ENCODE measurements at regions not wholly inside any gene's neighbourhood (a gene's known extent, or its start where the extent isn't known, plus 50 kb on each side); places are given as distances from the start of the nearest gene placed in this dataset.

DNA sequence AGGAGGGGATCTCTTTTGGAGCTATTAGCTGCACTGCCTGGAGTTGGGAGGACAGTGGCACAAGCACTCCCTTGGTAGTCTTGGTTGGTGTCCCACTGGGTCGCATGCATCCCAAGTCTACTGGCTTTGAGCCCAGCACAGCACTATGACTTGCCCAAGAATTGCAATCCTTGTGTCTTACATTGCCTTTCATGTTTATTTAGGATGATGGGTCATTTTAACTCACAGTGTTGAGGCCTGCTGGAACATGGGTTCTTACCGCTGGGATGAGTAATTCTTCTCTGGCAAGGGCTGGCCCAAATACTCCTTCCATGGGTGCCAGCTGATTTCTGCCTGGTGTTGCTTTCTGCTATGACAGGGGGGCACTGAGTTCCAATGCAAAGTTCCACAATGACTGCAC, 185.5 kb downstream of the TEX13C start:
- H3K9me3 ChIP-seq (ENCODE audit: severe bottlenecking), result no peaks in the 10 kb centered on the region
- peaks cover 14% of the 10 kb centered on the region for H3K27me3 ChIP-seq (ENCODE audit: insufficient read depth, low read depth, severe bottlenecking)
- no peak overlapping the region for H3K4me3 ChIP-seq (ENCODE audit: low read depth, low read length)
- no peaks in the 10 kb centered on the region for H3K36me3 ChIP-seq
- DNase-seq, result no peak
- no peak overlapping the region for H3K27ac ChIP-seq
- TF ChIP-seq, protein P1, sequence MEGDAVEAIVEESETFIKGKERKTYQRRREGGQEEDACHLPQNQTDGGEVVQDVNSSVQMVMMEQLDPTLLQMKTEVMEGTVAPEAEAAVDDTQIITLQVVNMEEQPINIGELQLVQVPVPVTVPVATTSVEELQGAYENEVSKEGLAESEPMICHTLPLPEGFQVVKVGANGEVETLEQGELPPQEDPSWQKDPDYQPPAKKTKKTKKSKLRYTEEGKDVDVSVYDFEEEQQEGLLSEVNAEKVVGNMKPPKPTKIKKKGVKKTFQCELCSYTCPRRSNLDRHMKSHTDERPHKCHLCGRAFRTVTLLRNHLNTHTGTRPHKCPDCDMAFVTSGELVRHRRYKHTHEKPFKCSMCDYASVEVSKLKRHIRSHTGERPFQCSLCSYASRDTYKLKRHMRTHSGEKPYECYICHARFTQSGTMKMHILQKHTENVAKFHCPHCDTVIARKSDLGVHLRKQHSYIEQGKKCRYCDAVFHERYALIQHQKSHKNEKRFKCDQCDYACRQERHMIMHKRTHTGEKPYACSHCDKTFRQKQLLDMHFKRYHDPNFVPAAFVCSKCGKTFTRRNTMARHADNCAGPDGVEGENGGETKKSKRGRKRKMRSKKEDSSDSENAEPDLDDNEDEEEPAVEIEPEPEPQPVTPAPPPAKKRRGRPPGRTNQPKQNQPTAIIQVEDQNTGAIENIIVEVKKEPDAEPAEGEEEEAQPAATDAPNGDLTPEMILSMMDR (IDR thresholded peaks at IDR 0.05; ENCODE audit: low read depth, low read length), result no peak

DNA sequence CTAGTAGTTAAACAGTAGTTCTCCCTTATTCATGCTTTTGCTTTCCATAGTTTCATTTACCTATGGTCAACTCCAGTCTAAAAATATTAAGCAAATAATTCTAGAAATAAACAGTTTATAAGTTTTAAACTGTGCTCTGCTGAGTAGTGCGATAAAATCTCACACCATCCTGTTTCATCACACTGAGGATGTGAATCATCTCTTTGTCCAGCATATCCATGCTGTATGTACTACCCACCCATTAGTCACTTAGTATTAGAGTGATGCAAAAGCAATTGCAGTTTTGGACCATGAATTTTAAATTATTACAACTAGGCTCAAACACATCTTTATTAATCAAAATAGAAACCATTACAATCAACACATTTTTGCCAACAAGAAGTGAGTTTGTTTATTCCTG, 187.4 kb downstream of the TEX13C start:
- H3K4me3 ChIP-seq (ENCODE audit: low read depth, low read length), result no peak overlapping the region
- H3K27ac ChIP-seq, result no peak overlapping the region
- peaks cover 14% of the 10 kb centered on the region for H3K27me3 ChIP-seq (ENCODE audit: insufficient read depth, low read depth, severe bottlenecking)
- no peak for DNase-seq
- TF ChIP-seq, protein P1 (IDR thresholded peaks at IDR 0.05; ENCODE audit: low read depth, low read length), result no peak
- no peaks in the 10 kb centered on the region for H3K9me3 ChIP-seq (ENCODE audit: severe bottlenecking)
- no peaks in the 10 kb centered on the region for H3K36me3 ChIP-seq

- Histone ChIP-seq H3K27me3 (ENCODE audit: insufficient read depth, low read depth, severe bottlenecking) (peaks cover 4% of the 10 kb centered on the region), H3K4me3 (ENCODE audit: low read depth, low read length) (no peak overlapping the region), H3K27ac (no peak overlapping the region), H3K9me3 (ENCODE audit: severe bottlenecking) (no peaks in the 10 kb centered on the region), H3K36me3 (no peaks in the 10 kb centered on the region)
- TF ChIP-seq, protein P1 (IDR thresholded peaks at IDR 0.05; ENCODE audit: low read depth, low read length), result no peak
- no peak for DNase-seq
These were observed 200.4 kb downstream of the TEX13C start for GRCh38 chrX:125520029-125520428.

DNA sequence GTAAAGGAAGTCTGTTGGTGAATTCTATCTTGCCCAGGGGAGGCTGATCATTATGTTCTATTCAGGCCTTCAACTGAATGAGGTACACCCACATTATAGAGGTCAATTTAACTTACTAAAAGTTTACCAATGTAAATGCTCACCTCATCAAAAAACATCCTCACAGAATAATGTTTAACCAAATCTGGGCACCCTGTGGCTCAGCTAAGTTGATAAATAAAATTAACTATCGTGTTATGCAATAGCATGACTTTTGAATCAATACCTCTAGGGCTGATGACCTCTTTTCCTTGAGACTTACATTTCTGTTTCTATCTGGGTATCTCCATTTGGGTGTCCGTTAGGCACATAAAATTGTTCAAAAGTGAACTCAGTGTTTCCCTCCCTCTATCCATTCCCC, 203.1 kb downstream of the TEX13C start:
- TF ChIP-seq, protein P1 (IDR thresholded peaks at IDR 0.05; ENCODE audit: low read depth, low read length), result no peak
- H3K4me3 ChIP-seq (ENCODE audit: low read depth, low read length), result no peak overlapping the region
- H3K27ac ChIP-seq, result no peak overlapping the region
- H3K9me3 ChIP-seq (ENCODE audit: severe bottlenecking), result no peaks in the 10 kb centered on the region
- no peaks in the 10 kb centered on the region for H3K36me3 ChIP-seq
- no peak for DNase-seq
- H3K27me3 ChIP-seq (ENCODE audit: insufficient read depth, low read depth, severe bottlenecking), result no peaks in the 10 kb centered on the region

DNA sequence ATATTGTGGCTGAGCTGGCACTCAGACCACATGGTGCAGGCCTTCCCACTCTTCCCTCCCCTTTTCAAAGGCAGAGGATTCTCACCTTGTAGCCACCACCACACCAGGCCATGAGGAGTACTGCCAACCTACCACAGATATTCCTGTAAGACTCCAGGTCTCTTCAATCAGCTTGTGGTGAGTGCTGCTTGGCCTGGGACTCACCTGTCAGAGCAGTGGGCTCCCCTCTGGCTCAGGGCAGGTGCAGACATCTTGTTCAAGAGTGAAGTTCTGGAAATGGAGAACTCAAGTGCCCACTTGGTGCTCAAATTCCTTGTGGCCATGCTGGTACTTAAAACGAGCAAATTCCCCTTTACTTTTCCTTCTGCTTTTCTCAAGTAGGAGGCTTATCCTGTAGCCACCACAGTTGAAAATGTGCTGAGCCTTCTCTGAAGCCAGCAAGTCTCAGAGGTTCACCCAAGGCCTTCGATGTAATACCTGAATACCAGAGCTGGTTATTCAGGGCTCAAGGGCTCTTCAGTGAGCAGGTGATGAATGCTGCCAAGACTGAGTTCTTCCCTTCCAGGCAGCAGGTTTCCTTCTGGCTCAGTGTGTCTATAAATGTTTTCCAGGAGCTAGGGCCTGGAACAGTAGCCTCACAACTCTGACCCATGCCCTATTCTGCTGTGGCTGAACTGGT, 212.9 kb downstream of the TEX13C start:
- TF ChIP-seq, protein P1 (IDR thresholded peaks at IDR 0.05; ENCODE audit: low read depth, low read length), result no peak
- Histone ChIP-seq H3K4me3 (ENCODE audit: low read depth, low read length) (no peak overlapping the region), H3K36me3 (no peaks in the 10 kb centered on the region), H3K27me3 (ENCODE audit: insufficient read depth, low read depth, severe bottlenecking) (peaks cover 7% of the 10 kb centered on the region), H3K9me3 (ENCODE audit: severe bottlenecking) (no peaks in the 10 kb centered on the region), H3K27ac (no peak overlapping the region)
- no peak for DNase-seq

- TF ChIP-seq, protein P1 (IDR thresholded peaks at IDR 0.05; ENCODE audit: low read depth, low read length), result no peak
- Histone ChIP-seq H3K4me3 (ENCODE audit: low read depth, low read length) (no peak overlapping the region), H3K27me3 (ENCODE audit: insufficient read depth, low read depth, severe bottlenecking) (peaks cover 7% of the 10 kb centered on the region), H3K9me3 (ENCODE audit: severe bottlenecking) (no peaks in the 10 kb centered on the region), H3K36me3 (no peaks in the 10 kb centered on the region), H3K27ac (no peak overlapping the region)
- no peak for DNase-seq
These were observed 213.7 kb downstream of the TEX13C start for GRCh38 chrX:125533352-125533751.
